DMS153 treated with DMSO at 0.1 percent for 48 hours (cell line): ENCODE measurements at regions not wholly inside any gene's neighbourhood (a gene's known extent, or its start where the extent isn't known, plus 50 kb on each side); places are given as distances from the start of the nearest gene placed in this dataset.
A peak's percentile ranks its signal among the peaks of the same experiment; 100 is the strongest.

Experiments
- DNase-seq: peaks from one replicate; lab custom pipeline; 2025; ENCODE audit not compliant: unreplicated experiment; lab: John Stamatoyannopoulos, UW

GRCh38 chr5:74136276-74136825 lies 504.2 kb downstream of the ENC1 start:
- DNase-seq: no peak

- no peak for DNase-seq
Measured at GRCh38 chr5:74135033-74135432, 505.5 kb downstream of the ENC1 start.

GRCh38 chr5:74132485-74132884 lies 506.5 kb downstream of the ARHGEF28 start:
- no peak for DNase-seq

GRCh38 chr5:74131250-74131649 lies 505.3 kb downstream of the ARHGEF28 start:
- DNase-seq: no peak

GRCh38 chr5:74130155-74130897 lies 504.3 kb downstream of the ARHGEF28 start:
- DNase-seq: peak; percentile 86

GRCh38 chr5:74127381-74128320 lies 501.7 kb downstream of the ARHGEF28 start:
- peak; percentile 28 for DNase-seq

- DNase-seq: no peak
Measured at GRCh38 chr5:74126294-74126693, 500.3 kb downstream of the ARHGEF28 start.

- DNase-seq: peak; percentile 20
Measured at GRCh38 chr5:74124826-74125225, 498.8 kb downstream of the ARHGEF28 start.

GRCh38 chr5:74123929-74124328 lies 497.9 kb downstream of the ARHGEF28 start:
- no peak for DNase-seq

- peak; percentile 49 for DNase-seq
Measured at GRCh38 chr5:74122979-74123590, 497.1 kb downstream of the ARHGEF28 start.

GRCh38 chr5:74122175-74122574 lies 496.2 kb downstream of the ARHGEF28 start:
- no peak for DNase-seq

GRCh38 chr5:74120585-74120984 lies 494.6 kb downstream of the ARHGEF28 start:
- DNase-seq: no peak

- DNase-seq: no peak
Measured at GRCh38 chr5:74118071-74118470, 492.1 kb downstream of the ARHGEF28 start.

- DNase-seq: no peak
Measured at GRCh38 chr5:74116984-74117383, 491.0 kb downstream of the ARHGEF28 start.

GRCh38 chr5:74116266-74116665 lies 490.3 kb downstream of the ARHGEF28 start:
- no peak for DNase-seq

GRCh38 chr5:74113927-74114326 lies 487.9 kb downstream of the ARHGEF28 start:
- no peak for DNase-seq

- DNase-seq: no peak
Measured at GRCh38 chr5:74113196-74113540, 487.2 kb downstream of the ARHGEF28 start.

GRCh38 chr5:74112372-74113195 lies 486.6 kb downstream of the ARHGEF28 start:
- DNase-seq: peak; percentile 19

- no peak for DNase-seq
Measured at GRCh38 chr5:74111764-74112163, 485.8 kb downstream of the ARHGEF28 start.

- DNase-seq: no peak
Measured at GRCh38 chr5:74109344-74109743, 483.3 kb downstream of the ARHGEF28 start.

GRCh38 chr5:74107899-74108298 lies 481.9 kb downstream of the ARHGEF28 start:
- no peak for DNase-seq
